ENCODE measurements at regions not wholly inside any gene's neighbourhood (a gene's known extent, or its start where the extent isn't known, plus 50 kb on each side); places are given as distances from the start of the nearest gene placed in this dataset.

GRCh38 chr9:30722065-30722464, 1662.4 kb upstream of the ACO1 start:
- WGBS, result 83% methylated on average over 3 of the region's 5 CpGs
- Histone ChIP-seq H2BK120ac (ENCODE audit: low read depth, low read length) (no peak overlapping the region), H3K9ac (ENCODE audit: low read length) (no peak overlapping the region), H3K23ac (ENCODE audit: low read length in 2 of 2) (no peak overlapping the region), H3K36me3 (ENCODE audit: control insufficient read depth in 1 of 2, insufficient read depth in 2 of 2, low read depth in 1 of 2, low read length in 2 of 2) (no peaks in the 10 kb centered on the region), H3K9me3 (ENCODE audit: control insufficient read depth, low read length) (no peaks in the 10 kb centered on the region), H2BK12ac (ENCODE audit: low read length in 2 of 2) (no peak overlapping the region), H2BK15ac (ENCODE audit: low read depth, poor library complexity, severe bottlenecking) (no peak overlapping the region), H4K8ac (ENCODE audit: low read length) (no peak overlapping the region), H3K14ac (ENCODE audit: low read length in 2 of 2) (no peak overlapping the region), H3K27me3 (ENCODE audit: control insufficient read depth in 1 of 2, insufficient read depth in 1 of 2, low read length in 2 of 2) (no peaks in the 10 kb centered on the region), H2AK5ac (ENCODE audit: low read length, severe bottlenecking) (no peak overlapping the region), H4K91ac (ENCODE audit: low read length) (no peak overlapping the region), H3K18ac (ENCODE audit: low read depth in 1 of 2, low read length in 2 of 2) (no peak overlapping the region), H3K27ac (ENCODE audit: low read length, poor library complexity, severe bottlenecking) (no peak overlapping the region), H2AFZ (ENCODE audit: low read depth, low read length) (no peak overlapping the region), H3K4ac (ENCODE audit: low read depth in 1 of 2, low read length in 2 of 2) (no peak overlapping the region), H3K4me2 (ENCODE audit: low read length, poor library complexity, severe bottlenecking) (no peak overlapping the region), H3K4me3 (ENCODE audit: insufficient read depth in 1 of 2, low read depth in 1 of 2, low read length in 2 of 2) (no peak overlapping the region), H3K79me1 (replicated peaks; ENCODE audit: low read length, poor library complexity, severe bottlenecking) (no peaks in the 10 kb centered on the region), H2BK5ac (ENCODE audit: low read depth, low read length, poor library complexity, severe bottlenecking) (no peak overlapping the region), H3K4me1 (ENCODE audit: control insufficient read depth, insufficient read depth, low read depth, low read length) (peaks cover 5% of the 10 kb centered on the region)
- no peak for DNase-seq

GRCh38 chr9:30723656-30724055, 1660.8 kb upstream of the ACO1 start:
- 63% methylated on average over 4 of the region's 4 CpGs for WGBS
- Histone ChIP-seq H2BK12ac (ENCODE audit: low read length in 2 of 2) (no peak overlapping the region), H4K8ac (ENCODE audit: low read length) (no peak overlapping the region), H3K4me3 (ENCODE audit: insufficient read depth in 1 of 2, low read depth in 1 of 2, low read length in 2 of 2) (no peak overlapping the region), H3K27ac (ENCODE audit: low read length, poor library complexity, severe bottlenecking) (peak overlapping the region; percentile 46), H2AFZ (ENCODE audit: low read depth, low read length) (no peak overlapping the region), H3K4me2 (ENCODE audit: low read length, poor library complexity, severe bottlenecking) (no peak overlapping the region), H2BK120ac (ENCODE audit: low read depth, low read length) (no peak overlapping the region), H3K4me1 (ENCODE audit: control insufficient read depth, insufficient read depth, low read depth, low read length) (peaks cover 5% of the 10 kb centered on the region), H3K9ac (ENCODE audit: low read length) (no peak overlapping the region), H3K79me1 (replicated peaks; ENCODE audit: low read length, poor library complexity, severe bottlenecking) (no peaks in the 10 kb centered on the region), H3K27me3 (ENCODE audit: control insufficient read depth in 1 of 2, insufficient read depth in 1 of 2, low read length in 2 of 2) (no peaks in the 10 kb centered on the region), H2BK5ac (ENCODE audit: low read depth, low read length, poor library complexity, severe bottlenecking) (no peak overlapping the region), H3K4ac (ENCODE audit: low read depth in 1 of 2, low read length in 2 of 2) (no peak overlapping the region), H3K14ac (ENCODE audit: low read length in 2 of 2) (no peak overlapping the region), H3K9me3 (ENCODE audit: control insufficient read depth, low read length) (no peaks in the 10 kb centered on the region), H3K36me3 (ENCODE audit: control insufficient read depth in 1 of 2, insufficient read depth in 2 of 2, low read depth in 1 of 2, low read length in 2 of 2) (no peaks in the 10 kb centered on the region), H2AK5ac (ENCODE audit: low read length, severe bottlenecking) (peak overlapping the region; percentile 49), H3K18ac (ENCODE audit: low read depth in 1 of 2, low read length in 2 of 2) (no peak overlapping the region), H2BK15ac (ENCODE audit: low read depth, poor library complexity, severe bottlenecking) (no peak overlapping the region), H4K91ac (ENCODE audit: low read length) (no peak overlapping the region), H3K23ac (ENCODE audit: low read length in 2 of 2) (no peak overlapping the region)
- DNase-seq, result no peak

GRCh38 chr9:30732060-30732459, 1652.4 kb upstream of the ACO1 start:
- no peak overlapping the region for H4K91ac ChIP-seq (ENCODE audit: low read length)
- H3K27me3 ChIP-seq (ENCODE audit: control insufficient read depth in 1 of 2, insufficient read depth in 1 of 2, low read length in 2 of 2), result no peaks in the 10 kb centered on the region
- 64% methylated on average over 5 of the region's 5 CpGs for WGBS

GRCh38 chr9:30744871-30745270, 1639.6 kb upstream of the ACO1 start:
- H3K14ac ChIP-seq (ENCODE audit: low read length in 2 of 2), result no peak overlapping the region
- DNase-seq, result no peak
- no peak overlapping the region for H3K4ac ChIP-seq (ENCODE audit: low read depth in 1 of 2, low read length in 2 of 2)
- WGBS, result 64% methylated on average over 2 of the region's 2 CpGs
- no peak overlapping the region for H2BK120ac ChIP-seq (ENCODE audit: low read depth, low read length)
- no peak overlapping the region for H2BK15ac ChIP-seq (ENCODE audit: low read depth, poor library complexity, severe bottlenecking)
- H3K9me3 ChIP-seq (ENCODE audit: control insufficient read depth, low read length), result no peaks in the 10 kb centered on the region
- H3K4me1 ChIP-seq (ENCODE audit: control insufficient read depth, insufficient read depth, low read depth, low read length), result no peaks in the 10 kb centered on the region
- no peak overlapping the region for H3K27ac ChIP-seq (ENCODE audit: low read length, poor library complexity, severe bottlenecking)
- no peaks in the 10 kb centered on the region for H3K27me3 ChIP-seq (ENCODE audit: control insufficient read depth in 1 of 2, insufficient read depth in 1 of 2, low read length in 2 of 2)
- no peak overlapping the region for H3K23ac ChIP-seq (ENCODE audit: low read length in 2 of 2)
- H3K9ac ChIP-seq (ENCODE audit: low read length), result no peak overlapping the region
- H4K8ac ChIP-seq (ENCODE audit: low read length), result no peak overlapping the region
- no peak overlapping the region for H2AK5ac ChIP-seq (ENCODE audit: low read length, severe bottlenecking)
- H2AFZ ChIP-seq (ENCODE audit: low read depth, low read length), result no peak overlapping the region
- no peak overlapping the region for H3K4me3 ChIP-seq (ENCODE audit: insufficient read depth in 1 of 2, low read depth in 1 of 2, low read length in 2 of 2)
- H4K91ac ChIP-seq (ENCODE audit: low read length), result no peak overlapping the region
- H3K36me3 ChIP-seq (ENCODE audit: control insufficient read depth in 1 of 2, insufficient read depth in 2 of 2, low read depth in 1 of 2, low read length in 2 of 2), result no peaks in the 10 kb centered on the region
- no peak overlapping the region for H2BK12ac ChIP-seq (ENCODE audit: low read length in 2 of 2)
- no peaks in the 10 kb centered on the region for H3K79me1 ChIP-seq (replicated peaks; ENCODE audit: low read length, poor library complexity, severe bottlenecking)
- no peak overlapping the region for H2BK5ac ChIP-seq (ENCODE audit: low read depth, low read length, poor library complexity, severe bottlenecking)
- H3K4me2 ChIP-seq (ENCODE audit: low read length, poor library complexity, severe bottlenecking), result no peak overlapping the region
- no peak overlapping the region for H3K18ac ChIP-seq (ENCODE audit: low read depth in 1 of 2, low read length in 2 of 2)

More at GRCh38 chr9:30732060-30732459, 1652.4 kb upstream of the ACO1 start:
- Histone ChIP-seq H3K18ac (ENCODE audit: low read depth in 1 of 2, low read length in 2 of 2) (no peak overlapping the region), H3K9me3 (ENCODE audit: control insufficient read depth, low read length) (no peaks in the 10 kb centered on the region), H3K4me3 (ENCODE audit: insufficient read depth in 1 of 2, low read depth in 1 of 2, low read length in 2 of 2) (no peak overlapping the region), H3K4me2 (ENCODE audit: low read length, poor library complexity, severe bottlenecking) (no peak overlapping the region), H2BK15ac (ENCODE audit: low read depth, poor library complexity, severe bottlenecking) (no peak overlapping the region), H3K4ac (ENCODE audit: low read depth in 1 of 2, low read length in 2 of 2) (no peak overlapping the region), H2AFZ (ENCODE audit: low read depth, low read length) (no peak overlapping the region), H2AK5ac (ENCODE audit: low read length, severe bottlenecking) (no peak overlapping the region), H2BK12ac (ENCODE audit: low read length in 2 of 2) (no peak overlapping the region), H3K23ac (ENCODE audit: low read length in 2 of 2) (no peak overlapping the region), H3K36me3 (ENCODE audit: control insufficient read depth in 1 of 2, insufficient read depth in 2 of 2, low read depth in 1 of 2, low read length in 2 of 2) (no peaks in the 10 kb centered on the region), H2BK120ac (ENCODE audit: low read depth, low read length) (no peak overlapping the region), H3K14ac (ENCODE audit: low read length in 2 of 2) (no peak overlapping the region), H3K79me1 (replicated peaks; ENCODE audit: low read length, poor library complexity, severe bottlenecking) (no peaks in the 10 kb centered on the region), H3K9ac (ENCODE audit: low read length) (no peak overlapping the region), H4K8ac (ENCODE audit: low read length) (no peak overlapping the region), H2BK5ac (ENCODE audit: low read depth, low read length, poor library complexity, severe bottlenecking) (no peak overlapping the region), H3K4me1 (ENCODE audit: control insufficient read depth, insufficient read depth, low read depth, low read length) (no peaks in the 10 kb centered on the region), H3K27ac (ENCODE audit: low read length, poor library complexity, severe bottlenecking) (no peak overlapping the region)
- DNase-seq, result no peak
